Coronary artery (tissue), 2 donors: ENCODE measurements at regions not wholly inside any gene's neighbourhood (a gene's known extent, or its start where the extent isn't known, plus 50 kb on each side); places are given as distances from the start of the nearest gene placed in this dataset.

ENCODE experiments used
- DNase-seq: peaks from one replicate; pipeline ENCODE4 v3.0.0-alpha.2; 2017; ENCODE audit warnings: low spot score
- H3K27ac ChIP-seq, 2 donors: fragments of 200-600 bp; sonication (generic); one replicate each; pipeline ENCODE4 v1.5.1; 2016 to 2019
- H3K4me3 ChIP-seq: fragments of 200-600 bp; sonication (generic); 2 replicates; pipeline ENCODE4 v1.5.1; 2016; ENCODE audit warnings: mild to moderate bottlenecking, moderate library complexity
- CTCF ChIP-seq: fragments of 200-600 bp; sonication (generic); IDR thresholded peaks from one replicate; pipeline ENCODE4 v1.5.1; 2019; ENCODE audit warnings: antibody characterized with exemption

GRCh38 chr1:29475326-29475725, 239.0 kb downstream of the PTPRU start:
- DNase-seq = peak; percentile 70
- no peak overlapping the region for H3K4me3 ChIP-seq
- no peak for TF ChIP-seq CTCF
- no peak overlapping the region for H3K27ac ChIP-seq

- Histone ChIP-seq H3K27ac (no peak overlapping the region), H3K4me3 (no peak overlapping the region)
- no peak for TF ChIP-seq CTCF
- DNase-seq = peak; percentile 31
Observed at GRCh38 chr1:29474274-29475244, 238.2 kb downstream of the PTPRU start.

GRCh38 chr1:29473161-29473855, 237.0 kb downstream of the PTPRU start:
- peak; percentile 26 for DNase-seq
- Histone ChIP-seq H3K27ac (no peak overlapping the region), H3K4me3 (no peak overlapping the region)
- TF ChIP-seq CTCF = no peak

GRCh38 chr1:29471487-29472313, 235.4 kb downstream of the PTPRU start:
- no peak for TF ChIP-seq CTCF
- no peak overlapping the region for H3K4me3 ChIP-seq
- H3K27ac ChIP-seq = no peak overlapping the region
- peak; percentile 35 for DNase-seq

GRCh38 chr1:29470788-29471119, 234.4 kb downstream of the PTPRU start:
- H3K27ac ChIP-seq = no peak overlapping the region
- DNase-seq = no peak
- TF ChIP-seq CTCF = no peak
- H3K4me3 ChIP-seq = no peak overlapping the region

GRCh38 chr1:29470087-29470787, 233.9 kb downstream of the PTPRU start:
- Histone ChIP-seq H3K27ac (no peak overlapping the region), H3K4me3 (no peak overlapping the region)
- no peak for TF ChIP-seq CTCF
- peak; percentile 64 for DNase-seq
